BJ (cell line): ENCODE measurements at regions not wholly inside any gene's neighbourhood (a gene's known extent, or its start where the extent isn't known, plus 50 kb on each side); places are given as distances from the start of the nearest gene placed in this dataset.
"Not testable (repeated sequence)": the region's sequence is repeated elsewhere in the genome, so short reads cannot be mapped to it uniquely, and the experiment has no call there.

Experiments used
- CTCF ChIA-PET: fragments of 350-600 bp; formaldehyde crosslinking; extraction: SDS; loops from one replicate; lab custom pipeline; 2021; ENCODE audit warnings: antibody characterized with exemption, inconsistent platforms; lab: Yijun Ruan, JAX
- POLR2A ChIA-PET: fragments of 300-600 bp; sonication (Branson Sonifier 250); formaldehyde crosslinking; extraction: SDS; loops from one replicate; lab custom pipeline; 2021; ENCODE audit warnings: antibody characterized with exemption; lab: Charles Lee
- DNase-seq: peaks from one replicate; pipeline ENCODE4 v3.0.0-alpha.2; 2011; ENCODE audit warnings: low read depth
- H3K27me3 ChIP-seq: 2 replicates; pipeline ENCODE4 v1.6.0; 2011; ENCODE audit warnings: low read length; ENCODE audit not compliant: control insufficient read depth, insufficient read depth
- H3K36me3 ChIP-seq: 2 replicates; pipeline ENCODE4 v1.5.1; 2011; ENCODE audit warnings: low read length; ENCODE audit not compliant: control insufficient read depth, insufficient read depth
- H3K4me3 ChIP-seq: 2 replicates; pipeline ENCODE4 v1.5.1; 2011; ENCODE audit warnings: low read depth, mild to moderate bottlenecking, control low read depth, low read length
- TF ChIP-seq, protein P1 (sequence below): IDR thresholded peaks from 2 replicates; pipeline ENCODE4 v1.5.1; 2011; ENCODE audit warnings: low read depth, mild to moderate bottlenecking, control low read depth, inconsistent platforms, low read length, moderate library complexity; ENCODE audit not compliant: insufficient read depth

GRCh38 chr13:47707414-47707813 lies 293.7 kb downstream of the SUCLA2 start:
- TF ChIP-seq, protein P1, sequence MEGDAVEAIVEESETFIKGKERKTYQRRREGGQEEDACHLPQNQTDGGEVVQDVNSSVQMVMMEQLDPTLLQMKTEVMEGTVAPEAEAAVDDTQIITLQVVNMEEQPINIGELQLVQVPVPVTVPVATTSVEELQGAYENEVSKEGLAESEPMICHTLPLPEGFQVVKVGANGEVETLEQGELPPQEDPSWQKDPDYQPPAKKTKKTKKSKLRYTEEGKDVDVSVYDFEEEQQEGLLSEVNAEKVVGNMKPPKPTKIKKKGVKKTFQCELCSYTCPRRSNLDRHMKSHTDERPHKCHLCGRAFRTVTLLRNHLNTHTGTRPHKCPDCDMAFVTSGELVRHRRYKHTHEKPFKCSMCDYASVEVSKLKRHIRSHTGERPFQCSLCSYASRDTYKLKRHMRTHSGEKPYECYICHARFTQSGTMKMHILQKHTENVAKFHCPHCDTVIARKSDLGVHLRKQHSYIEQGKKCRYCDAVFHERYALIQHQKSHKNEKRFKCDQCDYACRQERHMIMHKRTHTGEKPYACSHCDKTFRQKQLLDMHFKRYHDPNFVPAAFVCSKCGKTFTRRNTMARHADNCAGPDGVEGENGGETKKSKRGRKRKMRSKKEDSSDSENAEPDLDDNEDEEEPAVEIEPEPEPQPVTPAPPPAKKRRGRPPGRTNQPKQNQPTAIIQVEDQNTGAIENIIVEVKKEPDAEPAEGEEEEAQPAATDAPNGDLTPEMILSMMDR: no peak
- ChIA-PET CTCF (no interaction called here), POLR2A (no interaction called here)
- Histone ChIP-seq H3K4me3 (no peak overlapping the region), H3K27me3 (peaks cover 4% of the 10 kb centered on the region), H3K36me3 (no peaks in the 10 kb centered on the region)
- no peak for DNase-seq

- CTCF ChIA-PET: interaction anchor here (1.0 kb wide), 1 partner anchor 113 kb away, joined by 3 read pairs; no protein-coding TSS in a partner anchor
- TF ChIP-seq, protein P1: no peak
- POLR2A ChIA-PET: no interaction called here
- no peak overlapping the region for H3K4me3 ChIP-seq
- no peak for DNase-seq
- peaks cover 4% of the 10 kb centered on the region for H3K27me3 ChIP-seq
- H3K36me3 ChIP-seq: no peaks in the 10 kb centered on the region
Observed at GRCh38 chr13:47705185-47705584, 295.9 kb downstream of the SUCLA2 start.

DNA sequence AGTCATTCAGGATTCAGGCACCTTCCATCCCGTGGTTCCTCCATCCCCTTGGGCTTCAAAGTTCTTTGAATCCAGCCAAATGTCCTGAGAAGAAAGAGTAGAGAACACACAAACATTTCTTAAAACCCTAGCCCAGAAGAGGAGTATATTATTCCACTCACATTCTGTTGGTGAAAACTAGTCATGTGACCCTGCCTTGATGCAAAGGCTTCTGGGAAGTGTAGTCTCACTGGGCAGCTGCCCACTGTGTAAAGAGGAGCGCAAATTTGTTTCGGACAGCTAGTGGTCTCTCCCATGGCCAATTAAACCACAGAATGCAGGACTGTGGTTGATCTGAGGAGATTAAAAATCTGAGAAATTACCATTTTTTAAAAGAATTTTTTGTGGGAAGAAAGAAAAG lies 304.4 kb downstream of the SUCLA2 start:
- DNase-seq: no peak
- ChIA-PET CTCF (interaction anchor here (1.3 kb wide), 1 partner anchor 692 kb away, joined by 3 read pairs; no protein-coding TSS in a partner anchor), POLR2A (no interaction called here)
- Histone ChIP-seq H3K36me3 (no peaks in the 10 kb centered on the region), H3K4me3 (no peak overlapping the region), H3K27me3 (no peaks in the 10 kb centered on the region)
- TF ChIP-seq, protein P1: no peak

DNA sequence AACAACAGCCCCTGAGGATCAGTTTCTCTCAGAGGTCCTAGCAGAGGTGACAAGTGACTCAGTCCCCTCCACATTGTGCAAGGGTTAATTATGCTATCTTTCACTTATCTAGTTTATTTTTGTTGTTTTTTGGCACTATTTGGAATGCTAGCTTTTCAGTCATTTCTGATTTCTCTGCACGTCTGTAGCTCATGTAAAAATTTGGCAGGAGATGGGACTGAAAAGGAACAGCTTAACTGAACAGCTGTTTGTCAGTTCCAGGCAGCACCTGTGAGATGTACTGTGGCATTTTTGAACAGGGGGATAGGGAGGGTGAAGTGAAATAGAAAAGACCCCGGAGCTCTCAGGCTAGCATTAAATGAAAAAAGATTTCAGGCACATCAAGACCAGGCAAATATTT lies 313.5 kb downstream of the SUCLA2 start:
- no peak for DNase-seq
- ChIA-PET CTCF (interaction anchor here (0.6 to 1.4 kb wide), 3 partner anchors 18 to 89 kb away, joined by 3 read pairs; no protein-coding TSS in a partner anchor), POLR2A (interaction anchor here (0.5 kb wide), 1 partner anchor 10 kb away, joined by 3 read pairs; no protein-coding TSS in a partner anchor)
- H3K27me3 ChIP-seq: peaks cover 2% of the 10 kb centered on the region
- no peak overlapping the region for H3K4me3 ChIP-seq
- TF ChIP-seq, protein P1: no peak
- no peaks in the 10 kb centered on the region for H3K36me3 ChIP-seq

- H3K36me3 ChIP-seq, CTCF ChIA-PET, DNase-seq, H3K4me3 ChIP-seq, POLR2A ChIA-PET, H3K27me3 ChIP-seq: not testable (repeated sequence)
Observed at GRCh38 chr13:47685156-47685555, 315.9 kb downstream of the SUCLA2 start.

DNA sequence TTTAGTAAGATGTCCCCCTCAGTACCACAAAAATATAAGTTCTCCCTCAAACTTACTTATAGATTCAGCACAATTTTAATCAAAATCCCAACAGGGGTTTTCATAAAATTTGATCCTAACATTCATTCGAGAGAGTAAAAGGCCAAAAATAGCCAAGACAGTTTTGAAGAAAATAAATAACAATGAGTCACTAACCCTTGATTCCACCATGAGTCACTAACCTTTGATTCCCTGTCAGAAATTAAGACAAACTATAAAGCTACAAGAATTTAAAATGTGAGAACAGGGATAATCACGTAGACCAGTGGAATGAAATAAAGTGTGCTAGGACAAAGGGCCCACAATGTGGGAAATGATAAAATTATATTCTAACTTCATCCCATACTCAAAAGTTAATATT lies 320.3 kb downstream of the SUCLA2 start:
- CTCF ChIA-PET: interaction anchor here (1.1 kb wide), 1 partner anchor 86 kb away, joined by 3 read pairs; no protein-coding TSS in a partner anchor
- no peaks in the 10 kb centered on the region for H3K36me3 ChIP-seq
- DNase-seq: peak; percentile 30
- no peak overlapping the region for H3K4me3 ChIP-seq
- POLR2A ChIA-PET: no interaction called here
- no peaks in the 10 kb centered on the region for H3K27me3 ChIP-seq
- TF ChIP-seq, protein P1: no peak
